ENCODE measurements at regions not wholly inside any gene's neighbourhood (a gene's known extent, or its start where the extent isn't known, plus 50 kb on each side); places are given as distances from the start of the nearest gene placed in this dataset.

DNA sequence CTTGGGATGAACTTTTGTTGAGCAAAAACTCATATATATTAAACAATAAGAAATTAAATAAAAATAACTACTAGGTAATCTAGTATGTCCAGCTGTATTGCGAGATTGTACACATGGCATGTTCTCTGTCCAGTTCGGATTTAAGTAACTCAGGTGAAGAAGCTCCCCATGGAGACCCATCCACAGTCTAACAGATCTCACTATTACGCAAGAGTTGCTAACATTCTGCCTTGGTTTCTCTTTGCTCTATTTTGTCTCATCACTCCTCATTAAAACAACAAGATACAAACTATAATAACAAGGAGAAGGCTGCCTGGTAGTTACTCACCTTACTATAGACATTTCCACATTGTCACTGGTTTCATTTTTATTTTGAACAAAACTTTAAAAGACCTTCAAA is 1372.3 kb upstream of the CELF2 start:
- peaks cover 3% of the 10 kb centered on the region for H3K9me3 Mint-ChIP-seq
- POLR2A ChIA-PET = no interaction called here
- ATAC-seq = no peak
- no peak for DNase-seq
- TF ChIP-seq, protein P1, sequence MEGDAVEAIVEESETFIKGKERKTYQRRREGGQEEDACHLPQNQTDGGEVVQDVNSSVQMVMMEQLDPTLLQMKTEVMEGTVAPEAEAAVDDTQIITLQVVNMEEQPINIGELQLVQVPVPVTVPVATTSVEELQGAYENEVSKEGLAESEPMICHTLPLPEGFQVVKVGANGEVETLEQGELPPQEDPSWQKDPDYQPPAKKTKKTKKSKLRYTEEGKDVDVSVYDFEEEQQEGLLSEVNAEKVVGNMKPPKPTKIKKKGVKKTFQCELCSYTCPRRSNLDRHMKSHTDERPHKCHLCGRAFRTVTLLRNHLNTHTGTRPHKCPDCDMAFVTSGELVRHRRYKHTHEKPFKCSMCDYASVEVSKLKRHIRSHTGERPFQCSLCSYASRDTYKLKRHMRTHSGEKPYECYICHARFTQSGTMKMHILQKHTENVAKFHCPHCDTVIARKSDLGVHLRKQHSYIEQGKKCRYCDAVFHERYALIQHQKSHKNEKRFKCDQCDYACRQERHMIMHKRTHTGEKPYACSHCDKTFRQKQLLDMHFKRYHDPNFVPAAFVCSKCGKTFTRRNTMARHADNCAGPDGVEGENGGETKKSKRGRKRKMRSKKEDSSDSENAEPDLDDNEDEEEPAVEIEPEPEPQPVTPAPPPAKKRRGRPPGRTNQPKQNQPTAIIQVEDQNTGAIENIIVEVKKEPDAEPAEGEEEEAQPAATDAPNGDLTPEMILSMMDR (IDR thresholded peaks at IDR 0.05) = no peak
- H3K4me1 Mint-ChIP-seq (ENCODE audit: low read depth) = no peaks in the 10 kb centered on the region
- peaks cover 3% of the 10 kb centered on the region for H3K27me3 Mint-ChIP-seq
- H3K36me3 Mint-ChIP-seq (ENCODE audit: low read depth) = no peaks in the 10 kb centered on the region
- intact Hi-C loops (cut with micrococcal nuclease) = no loop called here
- no peak overlapping the region for H3K27ac Mint-ChIP-seq
- H3K4me3 Mint-ChIP-seq = no peak overlapping the region
- CTCF ChIA-PET = no interaction called here

DNA sequence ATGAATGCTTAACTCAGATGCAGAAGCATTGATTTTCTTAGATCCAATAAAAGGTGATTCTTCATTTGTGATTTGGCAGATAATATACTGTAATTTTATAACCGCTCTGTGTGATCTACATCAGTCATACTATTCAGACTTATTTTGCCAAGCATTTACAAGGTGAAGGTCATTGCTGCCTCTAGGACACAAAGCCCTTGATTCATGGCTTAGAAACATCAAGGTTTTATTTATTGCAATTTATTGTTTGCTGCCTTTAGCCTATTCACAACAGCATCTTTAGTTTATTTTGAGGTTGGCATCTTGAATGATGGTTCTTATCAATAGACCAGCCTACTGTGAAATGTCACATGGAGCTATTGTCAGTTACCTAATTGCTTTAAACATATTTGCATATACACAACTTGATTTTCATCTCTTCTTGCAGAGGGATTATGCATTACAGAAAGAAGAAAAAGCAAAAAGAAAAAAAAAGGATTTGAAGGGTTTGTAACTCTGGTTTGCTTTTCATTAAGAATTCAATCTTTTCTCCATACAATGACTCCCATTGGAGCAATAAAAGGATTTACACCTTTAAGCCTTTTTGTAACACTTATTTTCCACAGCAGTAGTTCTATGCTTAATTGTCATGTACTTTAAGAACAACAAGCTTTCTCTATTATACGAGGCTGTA is 1371.6 kb upstream of the CELF2 start:
- ChIA-PET POLR2A (no interaction called here), CTCF (no interaction called here)
- H3K27ac Mint-ChIP-seq = no peak overlapping the region
- no peak overlapping the region for H3K4me3 Mint-ChIP-seq
- H3K36me3 Mint-ChIP-seq (ENCODE audit: low read depth) = no peaks in the 10 kb centered on the region
- TF ChIP-seq, protein P1 (IDR thresholded peaks at IDR 0.05) = no peak
- peaks cover 3% of the 10 kb centered on the region for H3K27me3 Mint-ChIP-seq
- no peaks in the 10 kb centered on the region for H3K4me1 Mint-ChIP-seq (ENCODE audit: low read depth)
- ATAC-seq = no peak
- peaks cover 3% of the 10 kb centered on the region for H3K9me3 Mint-ChIP-seq
- intact Hi-C loops (cut with micrococcal nuclease) = no loop called here
- DNase-seq = no peak

DNA sequence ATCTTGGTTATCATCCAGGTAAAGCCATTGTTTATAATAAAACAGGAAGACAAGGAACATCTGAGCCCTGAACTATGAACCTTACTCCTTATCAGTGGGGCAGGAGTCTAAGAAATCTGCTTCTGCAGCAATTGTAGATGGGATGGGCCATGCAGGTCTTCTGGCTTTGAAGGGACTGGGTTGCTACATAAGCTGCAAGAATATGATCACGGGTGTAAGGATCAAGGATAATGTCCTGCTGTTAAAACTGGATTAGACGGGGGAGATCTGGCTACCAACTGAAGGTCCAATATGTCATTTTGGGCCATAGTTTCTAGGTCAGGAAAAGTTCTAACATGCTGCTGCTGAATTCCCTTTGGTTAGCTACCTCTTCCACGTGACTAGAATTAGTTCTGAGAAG is 1363.4 kb upstream of the CELF2 start:
- TF ChIP-seq, protein P1 (IDR thresholded peaks at IDR 0.05) = no peak
- no peak for DNase-seq
- CTCF ChIA-PET = no interaction called here

DNA sequence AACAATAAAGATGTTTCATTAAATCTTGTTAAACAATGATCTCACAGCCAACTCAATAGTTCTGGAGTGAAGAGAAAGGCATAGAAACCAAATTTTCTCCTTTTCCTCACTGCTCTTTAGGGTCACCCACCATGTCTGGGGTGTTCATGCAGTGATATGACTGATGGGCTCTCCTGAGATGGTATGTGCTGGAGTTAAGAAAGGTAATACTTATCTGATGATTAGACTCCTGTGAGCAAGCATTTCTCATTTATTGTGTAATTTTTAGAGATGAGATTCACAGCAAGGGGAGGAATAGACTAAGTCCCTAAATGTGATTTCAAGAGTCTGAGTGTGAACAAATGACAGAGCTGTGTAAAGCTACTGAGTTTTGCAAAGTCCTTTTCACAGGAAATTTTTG is 1361.3 kb upstream of the CELF2 start:
- DNase-seq (no peak), ATAC-seq (no peak)
- intact Hi-C loops (cut with micrococcal nuclease) = no loop called here
- no peak overlapping the region for H3K4me3 Mint-ChIP-seq
- ChIA-PET POLR2A (no interaction called here), CTCF (no interaction called here)
- no peaks in the 10 kb centered on the region for H3K36me3 Mint-ChIP-seq (ENCODE audit: low read depth)
- no peaks in the 10 kb centered on the region for H3K27me3 Mint-ChIP-seq
- peaks cover 2% of the 10 kb centered on the region for H3K9me3 Mint-ChIP-seq
- TF ChIP-seq, protein P1 (IDR thresholded peaks at IDR 0.05) = no peak
- H3K4me1 Mint-ChIP-seq (ENCODE audit: low read depth) = no peaks in the 10 kb centered on the region
- H3K27ac Mint-ChIP-seq = no peak overlapping the region

More for the DNA sequence above, 1363.4 kb upstream of the CELF2 start:
- no peaks in the 10 kb centered on the region for H3K36me3 Mint-ChIP-seq (ENCODE audit: low read depth)
- no peaks in the 10 kb centered on the region for H3K27me3 Mint-ChIP-seq
- no peak overlapping the region for H3K27ac Mint-ChIP-seq
- H3K4me3 Mint-ChIP-seq = no peak overlapping the region
- H3K9me3 Mint-ChIP-seq = peaks cover 2% of the 10 kb centered on the region
- no peak for ATAC-seq
- no peaks in the 10 kb centered on the region for H3K4me1 Mint-ChIP-seq (ENCODE audit: low read depth)
- intact Hi-C loops (cut with micrococcal nuclease) = no loop called here
- POLR2A ChIA-PET = no interaction called here

DNA sequence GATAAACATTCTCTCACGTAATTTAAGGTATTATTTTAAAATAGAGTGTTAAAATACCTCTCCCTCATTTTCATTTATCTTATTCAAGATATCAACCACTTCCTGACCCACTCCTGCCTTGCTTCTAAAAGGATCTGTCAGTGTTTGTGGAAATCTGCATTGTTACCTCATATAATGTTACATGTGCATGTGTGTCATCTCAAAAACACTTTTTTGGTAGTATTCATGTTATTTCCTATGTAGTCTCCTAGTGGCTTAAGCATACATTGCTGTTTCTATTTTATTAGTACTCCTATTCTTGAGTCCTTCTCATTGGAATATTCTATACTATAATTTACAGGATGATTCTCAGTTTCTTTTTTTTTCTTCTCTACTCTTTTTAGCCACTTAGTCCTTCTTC is 1360.7 kb upstream of the CELF2 start:
- CTCF ChIA-PET = no interaction called here
- no peak overlapping the region for H3K27ac Mint-ChIP-seq
- no peaks in the 10 kb centered on the region for H3K36me3 Mint-ChIP-seq (ENCODE audit: low read depth)
- H3K9me3 Mint-ChIP-seq = peaks cover 2% of the 10 kb centered on the region
- no peaks in the 10 kb centered on the region for H3K27me3 Mint-ChIP-seq
- TF ChIP-seq, protein P1 (IDR thresholded peaks at IDR 0.05) = no peak
- POLR2A ChIA-PET = no interaction called here
- no peak overlapping the region for H3K4me3 Mint-ChIP-seq
- DNase-seq = no peak
- no peak for ATAC-seq
- H3K4me1 Mint-ChIP-seq (ENCODE audit: low read depth) = no peaks in the 10 kb centered on the region
- intact Hi-C loops (cut with micrococcal nuclease) = no loop called here

Data from activated CD8-positive, alpha-beta T cell treated with anti-CD3 and anti-CD28 coated beads for 36 hours (primary cell).